Fibroblast of pulmonary artery (primary cell): ENCODE measurements at regions not wholly inside any gene's neighbourhood (a gene's known extent, or its start where the extent isn't known, plus 50 kb on each side); places are given as distances from the start of the nearest gene placed in this dataset.

Experiments used
- DNase-seq: peaks from one replicate; pipeline ENCODE4 v3.0.0-alpha.2; 2010; ENCODE audit warnings: low read depth
- H3K4me3 ChIP-seq: replicated peaks from 2 replicates; pipeline ENCODE4 v1.5.1; 2011; ENCODE audit warnings: low read depth, mild to moderate bottlenecking, control low read depth, low read length, moderate library complexity
- CTCF ChIP-seq: IDR thresholded peaks from 2 replicates; pipeline ENCODE4 v1.5.1; 2011; ENCODE audit warnings: mild to moderate bottlenecking, control low read depth, low read length, inconsistent platforms; ENCODE audit errors: missing control alignments

- DNase-seq: no peak
- H3K4me3 ChIP-seq: no peak overlapping the region
- TF ChIP-seq CTCF: no peak
These were observed 216.5 kb downstream of the ZBBX start for GRCh38 chr3:167163580-167163979.

- TF ChIP-seq CTCF: no peak
- DNase-seq: no peak
- no peak overlapping the region for H3K4me3 ChIP-seq
These were observed 218.0 kb downstream of the ZBBX start for GRCh38 chr3:167162083-167162482.

GRCh38 chr3:167160781-167161180 lies 219.3 kb downstream of the ZBBX start:
- no peak for TF ChIP-seq CTCF
- no peak for DNase-seq
- H3K4me3 ChIP-seq: no peak overlapping the region

- H3K4me3 ChIP-seq: no peak overlapping the region
- no peak for TF ChIP-seq CTCF
These were observed 228.5 kb downstream of the ZBBX start for GRCh38 chr3:167151636-167152035.

GRCh38 chr3:167148136-167148535 lies 232.0 kb downstream of the ZBBX start:
- no peak for TF ChIP-seq CTCF
- H3K4me3 ChIP-seq: no peak overlapping the region
- no peak for DNase-seq

More at GRCh38 chr3:167151636-167152035, 228.5 kb downstream of the ZBBX start:
- no peak for DNase-seq

GRCh38 chr3:167146911-167147310 lies 233.2 kb downstream of the ZBBX start:
- H3K4me3 ChIP-seq: no peak overlapping the region
- TF ChIP-seq CTCF: no peak
- DNase-seq: no peak

GRCh38 chr3:167125612-167126407 lies 254.3 kb downstream of the ZBBX start:
- TF ChIP-seq CTCF: no peak
- DNase-seq: no peak
- H3K4me3 ChIP-seq: no peak overlapping the region
